ENCODE measurements at regions not wholly inside any gene's neighbourhood (a gene's known extent, or its start where the extent isn't known, plus 50 kb on each side); places are given as distances from the start of the nearest gene placed in this dataset.

DNA sequence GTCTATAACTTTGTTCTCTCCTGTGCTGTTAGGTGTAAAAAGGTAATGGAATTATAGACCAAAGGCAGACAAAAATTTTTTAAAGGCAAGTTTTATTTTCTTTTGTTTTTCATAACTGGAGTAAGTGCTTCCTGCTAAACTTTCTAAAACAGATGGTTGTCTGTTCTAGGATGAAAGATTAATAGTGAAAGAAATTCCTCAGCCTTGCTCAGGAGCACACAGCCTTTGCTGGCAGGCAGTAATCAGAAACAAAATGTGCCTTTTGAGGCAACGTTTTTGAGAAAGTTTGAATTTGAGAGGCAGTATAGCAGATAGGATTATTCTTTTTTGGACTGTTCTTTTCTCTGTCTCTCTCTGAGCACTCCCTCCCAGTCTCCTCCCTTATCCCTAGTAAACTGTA is 2749.5 kb downstream of the PCDH9 start:
- TF ChIP-seq, protein P1, sequence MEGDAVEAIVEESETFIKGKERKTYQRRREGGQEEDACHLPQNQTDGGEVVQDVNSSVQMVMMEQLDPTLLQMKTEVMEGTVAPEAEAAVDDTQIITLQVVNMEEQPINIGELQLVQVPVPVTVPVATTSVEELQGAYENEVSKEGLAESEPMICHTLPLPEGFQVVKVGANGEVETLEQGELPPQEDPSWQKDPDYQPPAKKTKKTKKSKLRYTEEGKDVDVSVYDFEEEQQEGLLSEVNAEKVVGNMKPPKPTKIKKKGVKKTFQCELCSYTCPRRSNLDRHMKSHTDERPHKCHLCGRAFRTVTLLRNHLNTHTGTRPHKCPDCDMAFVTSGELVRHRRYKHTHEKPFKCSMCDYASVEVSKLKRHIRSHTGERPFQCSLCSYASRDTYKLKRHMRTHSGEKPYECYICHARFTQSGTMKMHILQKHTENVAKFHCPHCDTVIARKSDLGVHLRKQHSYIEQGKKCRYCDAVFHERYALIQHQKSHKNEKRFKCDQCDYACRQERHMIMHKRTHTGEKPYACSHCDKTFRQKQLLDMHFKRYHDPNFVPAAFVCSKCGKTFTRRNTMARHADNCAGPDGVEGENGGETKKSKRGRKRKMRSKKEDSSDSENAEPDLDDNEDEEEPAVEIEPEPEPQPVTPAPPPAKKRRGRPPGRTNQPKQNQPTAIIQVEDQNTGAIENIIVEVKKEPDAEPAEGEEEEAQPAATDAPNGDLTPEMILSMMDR (conservative IDR thresholded peaks at IDR 0.05; ENCODE audit: low read length), result no peak
- no peak for TF ChIP-seq EZH2phosphoT487 (IDR thresholded peaks at IDR 0.05; ENCODE audit: borderline replicate concordance)

Data from Loucy (cell line).